GM21447 (cell line): ENCODE measurements at regions not wholly inside any gene's neighbourhood (a gene's known extent, or its start where the extent isn't known, plus 50 kb on each side); places are given as distances from the start of the nearest gene placed in this dataset.
"Not testable (repeated sequence)": the region's sequence is repeated elsewhere in the genome, so short reads cannot be mapped to it uniquely, and the experiment has no call there.

ENCODE experiments used
- ATAC-seq: cut with Tn5 transposase; IDR thresholded peaks from one replicate; pipeline ENCODE4 v1.9.1; 2021; ENCODE audit not compliant: unreplicated experiment

DNA sequence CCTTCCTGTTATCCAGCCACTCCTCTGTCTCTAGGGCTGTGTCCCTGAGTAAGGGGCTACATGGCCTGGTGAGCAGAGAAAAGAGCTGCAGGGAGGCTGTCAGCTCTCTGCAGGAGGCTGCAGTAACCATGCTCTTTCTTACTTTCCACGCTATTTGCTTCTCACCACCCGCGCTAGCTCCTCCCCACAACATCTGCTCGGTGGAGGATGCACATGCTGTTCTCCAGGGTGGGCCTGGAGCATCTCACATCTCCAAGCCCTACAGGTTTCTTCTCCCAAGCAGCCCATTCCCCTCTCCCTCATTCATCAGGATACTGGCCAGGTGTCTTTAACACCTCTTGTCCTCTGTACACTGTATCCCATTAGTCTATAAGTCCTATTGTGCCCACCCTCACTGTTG is 103.8 kb downstream of the IER5 start:
- ATAC-seq: no peak

DNA sequence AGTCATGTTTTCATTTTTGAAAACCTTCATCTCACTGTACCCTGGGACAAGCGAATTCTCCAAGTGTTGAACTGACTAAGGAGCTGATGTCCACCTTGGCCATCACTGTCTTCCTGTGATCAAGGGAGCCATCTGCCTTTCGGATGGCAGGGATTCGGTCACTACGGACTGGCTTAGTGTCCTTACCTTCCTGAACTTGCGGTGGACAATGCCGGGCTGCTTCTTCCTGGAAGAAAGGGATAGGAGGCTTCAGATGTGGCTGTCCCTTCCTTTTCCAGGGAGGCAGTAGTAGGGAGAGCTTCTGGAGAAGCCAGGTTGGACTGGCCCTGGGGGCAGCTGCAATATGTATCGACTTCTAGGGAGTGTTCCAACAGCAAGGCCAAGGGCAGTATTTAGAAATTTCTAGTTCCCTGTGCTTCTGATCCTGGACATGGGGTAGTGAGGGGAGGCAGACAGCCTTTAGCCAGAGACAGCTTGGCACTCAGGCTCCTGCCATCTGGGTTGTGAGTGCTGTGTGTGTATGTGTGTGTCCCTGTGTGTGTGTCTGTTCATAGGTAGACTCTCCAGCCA is 114.6 kb downstream of the IER5 start:
- ATAC-seq: no peak

DNA sequence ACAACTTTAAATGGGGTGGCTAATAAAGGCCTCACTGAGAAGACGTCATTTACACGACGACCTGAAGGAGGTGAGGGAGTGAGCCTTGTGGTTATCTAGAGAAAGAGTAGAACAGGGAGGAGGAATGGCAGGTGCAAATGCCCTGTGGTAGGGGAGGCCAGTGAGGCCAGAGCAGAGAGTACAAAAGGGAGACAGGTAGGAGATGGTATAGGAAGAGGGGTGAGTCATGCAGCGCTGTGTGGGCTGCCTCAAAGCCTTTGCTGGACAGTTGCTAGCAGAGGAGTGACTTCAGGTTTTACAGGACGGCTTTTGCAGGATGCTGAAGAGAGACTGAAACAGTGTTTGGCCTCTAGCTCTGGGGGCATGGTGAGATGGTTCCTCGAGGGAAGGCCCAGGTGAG is 116.0 kb downstream of the IER5 start:
- no peak for ATAC-seq

DNA sequence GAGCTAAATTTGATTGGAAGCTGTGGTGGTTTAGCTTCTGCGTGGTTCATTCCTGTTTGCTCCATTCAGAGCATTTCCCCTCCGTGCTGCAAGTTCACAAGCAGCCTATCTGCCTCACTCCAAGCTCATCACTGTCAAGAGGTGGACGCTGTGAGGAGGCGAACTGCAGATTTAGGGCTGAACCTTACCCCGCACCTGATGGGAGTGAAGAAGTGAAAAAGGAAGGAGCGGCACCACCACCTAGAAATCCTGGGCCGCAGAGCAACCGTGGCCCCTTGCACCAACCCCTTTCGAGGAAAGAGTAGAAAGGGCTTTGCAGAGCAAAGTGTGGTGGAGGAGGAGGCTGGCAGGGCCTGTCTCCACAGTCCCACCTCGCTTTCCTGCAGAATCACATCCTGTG is 117.4 kb downstream of the IER5 start:
- ATAC-seq: no peak

DNA sequence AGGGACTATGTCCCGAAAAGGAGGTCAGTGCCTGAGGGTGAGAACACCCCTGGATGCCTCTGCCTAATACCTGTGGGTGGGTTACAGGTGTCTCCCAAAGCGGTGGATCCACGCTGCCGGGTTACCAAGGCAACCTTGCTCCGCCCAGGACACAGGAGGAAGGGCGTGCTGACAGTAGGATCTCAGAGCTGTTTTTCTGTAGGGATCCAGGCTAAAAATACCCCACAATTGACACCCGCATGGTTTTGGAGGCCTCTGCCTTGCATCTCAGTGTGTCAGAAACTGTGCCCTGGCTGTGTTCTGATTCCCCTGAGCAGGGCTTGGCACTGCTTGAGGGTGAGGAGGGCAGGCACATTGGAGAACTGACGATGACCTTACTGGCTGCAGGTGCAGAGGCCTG is 118.0 kb downstream of the IER5 start:
- ATAC-seq: no peak

GRCh38 chr1:181206979-181207790 is 118.7 kb downstream of the IER5 start:
- ATAC-seq: no peak

GRCh38 chr1:181208083-181208482 is 119.6 kb downstream of the IER5 start:
- ATAC-seq: no peak

- no peak for ATAC-seq
These were observed 120.5 kb downstream of the IER5 start for GRCh38 chr1:181208967-181209366.

DNA sequence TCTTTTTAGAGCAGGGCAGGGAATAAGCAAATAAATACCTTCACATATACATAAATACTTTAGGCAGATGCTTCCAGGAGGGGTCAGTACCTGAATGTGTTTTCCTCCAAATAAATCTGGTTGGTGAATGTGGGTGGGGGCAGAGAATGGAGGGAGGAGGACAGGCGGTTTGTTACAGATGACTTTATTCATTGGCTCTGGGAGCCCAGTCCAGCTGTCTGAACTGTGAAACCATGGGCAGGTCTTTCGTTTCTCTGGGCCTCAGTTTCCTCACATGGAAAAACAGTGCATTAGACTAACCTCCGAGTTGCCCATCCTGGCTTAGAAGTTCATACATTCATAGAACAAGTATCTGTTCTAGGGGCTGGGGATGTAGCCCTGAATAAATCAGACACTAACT is 124.6 kb downstream of the IER5 start:
- no peak for ATAC-seq

DNA sequence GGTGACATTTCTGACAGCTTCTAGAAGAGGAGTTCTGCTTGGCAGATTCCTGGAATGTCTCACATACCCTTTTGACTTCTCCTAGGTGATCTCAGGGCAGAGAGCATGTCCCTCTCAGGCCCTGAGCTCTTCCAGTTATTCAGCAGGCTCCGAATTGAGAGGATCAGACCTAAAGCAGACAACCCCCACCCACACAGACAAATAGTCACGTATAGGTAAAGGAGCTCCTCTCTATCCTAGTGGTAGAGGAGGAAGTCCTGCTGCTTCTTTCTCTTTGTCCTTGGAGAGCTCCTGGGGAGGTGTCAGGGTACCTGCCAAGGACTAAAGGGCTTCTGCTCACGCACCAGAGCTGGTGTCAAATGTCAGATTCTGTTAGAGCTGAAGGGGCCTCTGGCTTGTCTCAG is 128.1 kb downstream of the IER5 start:
- ATAC-seq: no peak

DNA sequence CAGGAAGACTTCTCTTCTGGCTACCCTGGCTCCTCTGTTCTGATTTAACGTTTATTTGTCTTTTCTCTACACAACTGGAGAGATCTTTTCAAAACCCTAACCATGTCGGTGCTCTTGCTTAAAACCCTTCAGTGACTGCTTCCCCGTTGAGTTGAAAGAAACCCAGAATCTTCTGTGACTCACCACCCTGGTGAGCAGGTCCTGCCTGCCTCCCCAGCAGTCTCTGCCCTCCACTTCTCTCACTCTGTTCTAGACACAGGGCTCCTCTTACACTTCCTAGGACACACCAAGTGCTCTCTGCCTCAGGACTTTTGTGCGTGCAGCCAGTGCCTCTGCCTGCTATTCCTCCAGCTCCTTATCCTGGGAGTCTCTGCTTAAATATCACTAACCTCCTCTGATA is 131.4 kb downstream of the IER5 start:
- no peak for ATAC-seq

DNA sequence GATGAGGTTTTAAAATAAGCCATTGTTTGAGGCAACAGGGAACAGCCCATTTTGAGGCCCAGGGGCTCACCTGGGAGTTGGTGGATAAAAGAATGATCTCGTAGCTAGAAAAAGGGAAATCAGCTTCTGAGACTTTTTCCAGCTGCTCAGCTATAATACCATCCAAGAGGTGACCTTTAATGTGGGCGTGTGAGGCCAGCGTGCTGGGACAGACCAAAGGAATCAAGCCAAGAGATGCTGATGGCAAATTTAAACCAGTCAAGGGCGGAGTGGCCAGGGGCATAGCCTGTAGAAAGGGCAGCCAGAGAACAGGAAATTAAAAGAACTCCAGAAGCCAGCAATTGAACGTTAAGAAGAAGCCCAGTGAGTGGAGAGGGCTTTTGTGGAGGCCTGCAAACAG is 132.6 kb downstream of the IER5 start:
- no peak for ATAC-seq

- ATAC-seq: no peak
These were observed 134.5 kb downstream of the IER5 start for GRCh38 chr1:181222972-181223505.

GRCh38 chr1:181226728-181227127 is 138.2 kb downstream of the IER5 start:
- not testable (repeated sequence) for ATAC-seq

GRCh38 chr1:181239086-181239485 is 150.6 kb downstream of the IER5 start:
- ATAC-seq: no peak

DNA sequence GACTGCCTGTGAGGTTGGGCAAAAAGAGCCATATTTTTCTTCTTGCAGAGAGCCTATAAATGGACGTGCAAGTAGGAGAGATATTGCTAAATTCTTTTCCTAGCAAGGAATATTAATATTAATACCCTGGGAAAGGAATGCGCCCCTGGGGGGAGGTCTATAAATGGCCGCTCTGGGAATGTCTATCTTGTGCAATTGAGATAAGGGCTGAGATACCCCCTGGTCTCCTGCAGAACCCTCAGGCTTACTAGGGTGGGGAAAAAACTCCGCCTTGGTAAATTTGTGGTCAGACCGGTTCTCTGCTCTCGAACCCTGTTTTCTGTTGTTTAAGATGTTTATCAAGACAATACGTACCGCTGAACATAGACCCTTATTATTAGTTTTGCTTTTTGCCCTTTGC is 157.8 kb downstream of the IER5 start:
- ATAC-seq: not testable (repeated sequence)

GRCh38 chr1:181248361-181248760 is 159.9 kb downstream of the IER5 start:
- not testable (repeated sequence) for ATAC-seq

DNA sequence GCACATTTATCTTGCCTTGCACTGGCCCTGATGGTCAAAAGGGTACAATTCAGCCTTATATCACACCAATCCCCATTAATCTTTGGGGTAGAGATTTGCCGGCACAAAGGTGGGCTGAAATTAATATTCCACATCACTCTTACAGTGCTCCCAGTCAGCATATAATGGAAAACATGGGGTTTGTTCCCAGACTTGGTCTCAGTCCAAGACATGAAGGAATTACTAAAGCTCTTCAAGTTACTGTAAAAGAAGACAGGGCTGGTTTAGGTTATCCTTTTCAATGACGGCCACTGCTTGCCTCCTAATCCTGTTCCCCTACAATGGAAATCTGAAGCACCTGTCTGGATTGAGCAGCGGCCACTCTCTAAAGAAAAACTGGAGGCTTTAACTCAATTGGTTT is 160.7 kb downstream of the IER5 start:
- no peak for ATAC-seq

- ATAC-seq: no peak
These were observed 161.5 kb downstream of the IER5 start for GRCh38 chr1:181250038-181250437.

- ATAC-seq: no peak
These were observed 162.7 kb downstream of the IER5 start for GRCh38 chr1:181251001-181251712.

DNA sequence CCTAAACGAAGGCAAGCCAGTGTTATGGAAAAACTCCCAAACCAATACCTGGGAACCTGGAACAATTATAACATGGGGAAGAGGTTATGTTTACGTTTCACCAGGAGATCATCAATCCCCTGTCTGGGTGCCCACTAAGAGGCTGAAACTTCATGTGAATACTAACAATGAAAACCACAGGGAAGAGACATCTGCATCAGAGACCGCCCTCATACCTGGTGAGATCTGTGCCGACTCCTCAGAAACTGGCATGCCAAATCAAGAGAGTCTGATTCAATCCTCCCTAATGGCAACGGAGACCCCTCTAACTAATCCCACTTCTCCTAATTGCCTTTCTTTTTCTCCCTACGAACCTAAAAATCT is 163.2 kb downstream of the IER5 start:
- no peak for ATAC-seq

GRCh38 chr1:181253601-181254000 is 165.1 kb downstream of the IER5 start:
- not testable (repeated sequence) for ATAC-seq
